Stomach (tissue), 4 donors: ENCODE measurements at regions not wholly inside any gene's neighbourhood (a gene's known extent, or its start where the extent isn't known, plus 50 kb on each side); places are given as distances from the start of the nearest gene placed in this dataset.

ENCODE experiments used
- EP300 ChIP-seq: sonication (generic); formaldehyde crosslinking; IDR thresholded peaks from one replicate; pipeline ENCODE4 v1.6.1; 2017; ENCODE audit warnings: antibody characterized with exemption
- TF ChIP-seq, protein P1 (sequence below), 7 experiments: fragments of 450-650 bp in 4 of 7; fragments of 200-600 bp in 3 of 7; sonication (generic) in 3 of 7; IDR thresholded peaks; one replicate each; pipeline ENCODE4 v1.5.1; 2016 to 2019; ENCODE audit warnings: antibody characterized with exemption in 7 of 7, control low read depth in 2 of 7, mild to moderate bottlenecking in 1 of 7

DNA sequence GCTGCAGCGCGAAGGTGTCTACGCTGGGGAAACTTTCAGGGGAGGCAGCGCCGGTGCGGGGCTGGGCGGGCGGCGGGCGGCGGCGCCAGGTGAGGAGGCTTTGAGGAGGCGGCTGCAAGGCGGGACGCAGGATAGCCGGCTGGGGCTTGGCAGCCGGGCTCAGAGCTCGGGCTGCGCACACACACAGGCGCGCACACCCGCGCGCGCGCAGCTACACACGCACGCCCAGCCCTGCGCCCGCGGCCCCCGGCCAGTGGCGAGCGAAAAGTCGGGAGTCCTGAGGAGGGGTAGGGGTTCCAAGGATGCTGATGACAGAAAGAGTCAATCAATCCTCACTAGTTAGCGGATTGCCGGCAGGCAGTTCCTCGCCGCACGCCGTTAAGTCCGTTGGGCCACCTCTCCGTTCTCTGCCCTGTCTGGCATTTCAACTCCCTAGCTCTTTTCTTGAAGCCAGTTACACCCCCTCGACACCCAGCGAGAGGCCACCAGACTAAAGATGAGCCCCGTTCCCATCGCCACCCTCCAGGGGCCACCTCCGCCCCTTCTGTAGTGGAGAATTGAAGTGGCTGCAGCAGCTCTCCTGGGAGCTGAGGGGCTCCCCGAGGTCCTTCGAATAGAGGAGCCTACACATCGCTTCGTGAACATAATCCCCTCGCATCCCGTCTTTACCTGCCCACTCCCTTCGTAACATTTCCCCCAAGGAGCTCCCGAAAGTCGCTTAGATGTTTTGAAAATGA lies 1640.3 kb upstream of the C9orf72 start, which contains the start of gene LINGO2:
- TF ChIP-seq, protein P1, sequence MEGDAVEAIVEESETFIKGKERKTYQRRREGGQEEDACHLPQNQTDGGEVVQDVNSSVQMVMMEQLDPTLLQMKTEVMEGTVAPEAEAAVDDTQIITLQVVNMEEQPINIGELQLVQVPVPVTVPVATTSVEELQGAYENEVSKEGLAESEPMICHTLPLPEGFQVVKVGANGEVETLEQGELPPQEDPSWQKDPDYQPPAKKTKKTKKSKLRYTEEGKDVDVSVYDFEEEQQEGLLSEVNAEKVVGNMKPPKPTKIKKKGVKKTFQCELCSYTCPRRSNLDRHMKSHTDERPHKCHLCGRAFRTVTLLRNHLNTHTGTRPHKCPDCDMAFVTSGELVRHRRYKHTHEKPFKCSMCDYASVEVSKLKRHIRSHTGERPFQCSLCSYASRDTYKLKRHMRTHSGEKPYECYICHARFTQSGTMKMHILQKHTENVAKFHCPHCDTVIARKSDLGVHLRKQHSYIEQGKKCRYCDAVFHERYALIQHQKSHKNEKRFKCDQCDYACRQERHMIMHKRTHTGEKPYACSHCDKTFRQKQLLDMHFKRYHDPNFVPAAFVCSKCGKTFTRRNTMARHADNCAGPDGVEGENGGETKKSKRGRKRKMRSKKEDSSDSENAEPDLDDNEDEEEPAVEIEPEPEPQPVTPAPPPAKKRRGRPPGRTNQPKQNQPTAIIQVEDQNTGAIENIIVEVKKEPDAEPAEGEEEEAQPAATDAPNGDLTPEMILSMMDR (IDR thresholded peaks at IDR 0.05) = no peak
- TF ChIP-seq EP300 = no peak
